AG04449 (cell line): ENCODE measurements at regions not wholly inside any gene's neighbourhood (a gene's known extent, or its start where the extent isn't known, plus 50 kb on each side); places are given as distances from the start of the nearest gene placed in this dataset.
A peak's percentile ranks its signal among the peaks of the same experiment; 100 is the strongest.

Source experiments
- CTCF ChIA-PET: fragments of 350-600 bp; formaldehyde crosslinking; extraction: SDS; loops from one replicate; lab custom pipeline; 2021; ENCODE audit warnings: antibody characterized with exemption; lab: Yijun Ruan, JAX
- POLR2A ChIA-PET: fragments of 400-600, 350-600 bp; formaldehyde crosslinking; extraction: SDS; loops from one replicate; lab custom pipeline; 2020; ENCODE audit warnings: antibody characterized with exemption, inconsistent platforms; lab: Yijun Ruan, JAX
- DNase-seq: peaks from one replicate; pipeline ENCODE4 v3.0.0-alpha.2; 2010; ENCODE audit warnings: low read depth, low spot score
- H3K4me3 ChIP-seq: 2 replicates; pipeline ENCODE4 v1.5.1; 2011; ENCODE audit warnings: low read depth, mild to moderate bottlenecking, control low read depth, low read length
- TF ChIP-seq, protein P1 (sequence below): IDR thresholded peaks from one replicate; pipeline ENCODE4 v1.5.1; 2011; ENCODE audit warnings: mild to moderate bottlenecking, moderate library complexity, low read length, control low read depth, inconsistent platforms; ENCODE audit not compliant: insufficient read depth; ENCODE audit errors: missing control alignments

- peak overlapping the region; percentile 32 for H3K4me3 ChIP-seq
- ChIA-PET CTCF (interaction anchor here (1.0 to 2.8 kb wide), 12 partner anchors 9 to 66 kb away, joined by 3 to 15 read pairs (median 4); no protein-coding TSS in a partner anchor), POLR2A (interaction anchor here (4.3 kb wide), 1 partner anchor 14 kb away, joined by 32 read pairs; no protein-coding TSS in a partner anchor)
- no peak for DNase-seq
- TF ChIP-seq, protein P1, sequence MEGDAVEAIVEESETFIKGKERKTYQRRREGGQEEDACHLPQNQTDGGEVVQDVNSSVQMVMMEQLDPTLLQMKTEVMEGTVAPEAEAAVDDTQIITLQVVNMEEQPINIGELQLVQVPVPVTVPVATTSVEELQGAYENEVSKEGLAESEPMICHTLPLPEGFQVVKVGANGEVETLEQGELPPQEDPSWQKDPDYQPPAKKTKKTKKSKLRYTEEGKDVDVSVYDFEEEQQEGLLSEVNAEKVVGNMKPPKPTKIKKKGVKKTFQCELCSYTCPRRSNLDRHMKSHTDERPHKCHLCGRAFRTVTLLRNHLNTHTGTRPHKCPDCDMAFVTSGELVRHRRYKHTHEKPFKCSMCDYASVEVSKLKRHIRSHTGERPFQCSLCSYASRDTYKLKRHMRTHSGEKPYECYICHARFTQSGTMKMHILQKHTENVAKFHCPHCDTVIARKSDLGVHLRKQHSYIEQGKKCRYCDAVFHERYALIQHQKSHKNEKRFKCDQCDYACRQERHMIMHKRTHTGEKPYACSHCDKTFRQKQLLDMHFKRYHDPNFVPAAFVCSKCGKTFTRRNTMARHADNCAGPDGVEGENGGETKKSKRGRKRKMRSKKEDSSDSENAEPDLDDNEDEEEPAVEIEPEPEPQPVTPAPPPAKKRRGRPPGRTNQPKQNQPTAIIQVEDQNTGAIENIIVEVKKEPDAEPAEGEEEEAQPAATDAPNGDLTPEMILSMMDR, result no peak
Measured at GRCh38 chr22:46055911-46056545, 79.1 kb upstream of the WNT7B start.

- TF ChIP-seq, protein P1, result no peak
- no peak for DNase-seq
- peak overlapping the region; percentile 35 for H3K4me3 ChIP-seq
- ChIA-PET POLR2A (interaction anchor here (1.0 to 4.3 kb wide), 2 partner anchors 13 to 17 kb away, joined by 4 to 32 read pairs; no protein-coding TSS in a partner anchor), CTCF (interaction anchor here (1.0 to 2.8 kb wide), 9 partner anchors 13 to 65 kb away, joined by 3 to 15 read pairs (median 5); no protein-coding TSS in a partner anchor)
Measured at GRCh38 chr22:46056546-46057245, 79.7 kb upstream of the WNT7B start.

DNA sequence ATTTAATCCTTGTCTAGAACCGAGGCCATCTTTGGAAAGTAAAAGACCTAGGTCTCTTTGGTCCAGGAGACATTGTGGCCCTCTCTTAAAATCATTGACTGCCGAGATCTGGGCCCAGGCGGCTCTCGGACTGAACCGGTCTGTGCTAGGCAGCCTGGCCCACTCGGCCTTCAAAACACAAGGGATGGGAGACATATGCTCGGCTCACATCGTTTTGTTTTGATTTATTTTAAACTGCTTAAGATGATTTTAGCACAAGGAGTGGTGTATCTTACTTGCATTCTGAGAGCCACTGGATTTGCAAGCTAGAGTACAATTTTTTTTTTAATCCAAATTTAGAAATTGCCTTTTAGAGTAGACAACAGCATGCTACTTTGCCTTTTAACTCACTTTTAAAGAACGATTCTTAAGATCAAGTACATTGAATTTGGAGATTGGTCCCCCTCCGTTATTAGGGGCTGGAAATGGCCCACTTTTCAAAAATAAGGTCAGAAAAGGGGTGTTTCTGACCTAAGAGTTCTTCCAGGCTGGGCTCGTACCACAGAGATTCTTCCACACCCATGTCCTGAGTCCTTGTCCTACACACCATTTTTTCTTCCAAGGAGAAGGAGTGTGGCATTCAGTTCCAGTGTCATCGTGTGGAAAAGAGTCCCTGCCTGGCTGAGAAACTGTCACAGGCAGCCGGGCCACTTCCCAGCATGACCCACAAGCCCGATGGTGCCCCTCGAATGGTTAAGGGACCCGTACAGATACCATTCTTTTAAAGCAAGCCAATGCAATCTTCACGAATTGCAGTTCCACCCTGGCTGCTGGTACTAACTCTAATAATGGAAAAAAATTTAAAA, 80.5 kb upstream of the WNT7B start:
- CTCF ChIA-PET, result interaction anchor here (1.0 to 2.8 kb wide), 8 partner anchors 12 to 64 kb away, joined by 3 to 15 read pairs (median 6); no protein-coding TSS in a partner anchor
- TF ChIP-seq, protein P1, result no peak
- no peak for DNase-seq
- POLR2A ChIA-PET, result interaction anchor here (1.0 to 4.3 kb wide), 2 partner anchors 13 to 16 kb away, joined by 4 to 32 read pairs; no protein-coding TSS in a partner anchor
- H3K4me3 ChIP-seq, result peak overlapping the region; percentile 36

DNA sequence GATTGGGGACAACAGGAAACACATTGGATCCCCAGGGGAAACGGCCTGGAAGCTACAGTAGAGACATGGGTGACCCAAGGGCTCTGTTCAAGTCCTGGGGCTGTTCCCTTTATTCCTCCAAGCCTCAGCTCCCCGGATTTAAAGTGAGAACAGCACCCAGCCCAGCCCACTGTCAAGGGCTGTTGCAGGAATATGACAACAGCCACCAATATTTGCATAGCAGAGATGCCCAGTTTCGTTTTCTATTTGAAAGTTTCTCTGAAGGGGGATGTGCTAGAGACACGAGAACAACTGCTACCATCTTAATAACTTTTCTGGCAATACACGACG, 81.1 kb upstream of the WNT7B start:
- H3K4me3 ChIP-seq, result peak overlapping the region; percentile 36
- TF ChIP-seq, protein P1, result no peak
- POLR2A ChIA-PET, result interaction anchor here (0.9 kb wide), 1 partner anchor 15 kb away, joined by 3 read pairs; no protein-coding TSS in a partner anchor
- CTCF ChIA-PET, result interaction anchor here (1.0 to 1.7 kb wide), 4 partner anchors 11 to 237 kb away, joined by 3 to 9 read pairs (median 3); no protein-coding TSS in a partner anchor
- DNase-seq, result no peak

- no peak for DNase-seq
- POLR2A ChIA-PET, result interaction anchor here (0.6 to 0.9 kb wide), 2 partner anchors 14 to 149 kb away, joined by 3 read pairs; no protein-coding TSS in a partner anchor
- no peak overlapping the region for H3K4me3 ChIP-seq
Measured at GRCh38 chr22:46058591-46059519, 81.9 kb upstream of the WNT7B start.

More at GRCh38 chr22:46058591-46059519, 81.9 kb upstream of the WNT7B start:
- TF ChIP-seq, protein P1, result no peak
- CTCF ChIA-PET, result interaction anchor here (1.0 to 1.7 kb wide), 4 partner anchors 10 to 236 kb away, joined by 3 to 9 read pairs (median 3); no protein-coding TSS in a partner anchor
